Thymus (tissue), 11 donors: ENCODE measurements at regions not wholly inside any gene's neighbourhood (a gene's known extent, or its start where the extent isn't known, plus 50 kb on each side); places are given as distances from the start of the nearest gene placed in this dataset.

Experiments used
- DNase-seq, 9 donors: peaks; one replicate each; pipeline ENCODE4 v3.0.0-alpha.2; 2013; ENCODE audit warnings: low spot score in 9 of 9, low read depth in 6 of 9, missing footprints in 1 of 9
- H3K27ac ChIP-seq, 2 donors: one replicate each; pipeline ENCODE4 v1.5.1; 2013; ENCODE audit warnings: control low read depth in 1 of 2, low read depth in 1 of 2, low read length in 1 of 2, mild to moderate bottlenecking in 1 of 2, moderate library complexity in 1 of 2
- H3K27me3 ChIP-seq, 2 donors: one replicate each; pipeline ENCODE4 v1.5.1; 2013; ENCODE audit warnings: low read length in 1 of 2; ENCODE audit not compliant: control insufficient read depth in 2 of 2, insufficient read depth in 1 of 2
- H3K36me3 ChIP-seq, 2 donors: one replicate each; pipeline ENCODE4 v1.5.1; 2013; ENCODE audit warnings: low read length in 1 of 2, mild to moderate bottlenecking in 1 of 2, moderate library complexity in 1 of 2; ENCODE audit not compliant: control insufficient read depth in 2 of 2, insufficient read depth in 2 of 2
- H3K4me1 ChIP-seq, 2 donors: one replicate each; pipeline ENCODE4 v1.5.1; 2013; ENCODE audit warnings: low read length in 2 of 2; ENCODE audit not compliant: control insufficient read depth in 2 of 2, insufficient read depth in 2 of 2
- H3K4me3 ChIP-seq, 2 donors: one replicate each; pipeline ENCODE4 v1.5.1; 2013; ENCODE audit warnings: low read length in 2 of 2, control low read depth in 1 of 2, mild to moderate bottlenecking in 1 of 2
- H3K9me3 ChIP-seq, 2 donors: one replicate each; pipeline ENCODE4 v1.5.1; 2013; ENCODE audit warnings: low read length in 1 of 2, mild to moderate bottlenecking in 1 of 2; ENCODE audit not compliant: control insufficient read depth in 2 of 2, insufficient read depth in 1 of 2
- WGBS: extraction: QIAGEN DNeasy Blood & Tissue Kit; methylation state at CpG from one replicate; pipeline ENCODE4 v1.1.7; 2013; 5-methylcytosine and 5-hydroxymethylcytosine counted together
- donor health status: healthy.

GRCh38 chr22:48739348-48740085, 1088.2 kb downstream of the BRD1 start:
- Histone ChIP-seq H3K27ac (no peak overlapping the region), H3K9me3 (peaks cover 0 to 1% of the 10 kb centered on the region in 2 donors), H3K4me1 (no peaks in the 10 kb centered on the region), H3K27me3 (no peaks in the 10 kb centered on the region), H3K36me3 (no peaks in the 10 kb centered on the region), H3K4me3 (no peak overlapping the region)
- no peak for DNase-seq
- 93% methylated on average over 23 of the region's 23 CpGs for WGBS

- no peak for DNase-seq
- H3K4me1 ChIP-seq, result no peaks in the 10 kb centered on the region
- WGBS, result 90% methylated on average over 20 of the region's 20 CpGs
Measured at GRCh38 chr22:48738204-48738980, 1089.3 kb downstream of the BRD1 start.

GRCh38 chr22:48737461-48738203, 1090.0 kb downstream of the BRD1 start:
- Histone ChIP-seq H3K27ac (no peak overlapping the region), H3K4me3 (no peak overlapping the region), H3K4me1 (no peaks in the 10 kb centered on the region), H3K27me3 (no peaks in the 10 kb centered on the region), H3K36me3 (no peaks in the 10 kb centered on the region), H3K9me3 (peaks cover 0 to 1% of the 10 kb centered on the region in 2 donors)
- 88% methylated on average over 22 of the region's 22 CpGs for WGBS
- DNase-seq, result no peak

More at GRCh38 chr22:48738204-48738980, 1089.3 kb downstream of the BRD1 start:
- H3K27me3 ChIP-seq, result no peaks in the 10 kb centered on the region
- peaks cover 0 to 1% of the 10 kb centered on the region in 2 donors for H3K9me3 ChIP-seq
- no peak overlapping the region for H3K4me3 ChIP-seq
- H3K36me3 ChIP-seq, result no peaks in the 10 kb centered on the region
- H3K27ac ChIP-seq, result no peak overlapping the region

GRCh38 chr22:48736593-48737460, 1090.8 kb downstream of the BRD1 start:
- Histone ChIP-seq H3K4me1 (no peaks in the 10 kb centered on the region), H3K27ac (no peak overlapping the region), H3K27me3 (no peaks in the 10 kb centered on the region), H3K36me3 (no peaks in the 10 kb centered on the region), H3K9me3 (peaks cover 0 to 1% of the 10 kb centered on the region in 2 donors), H3K4me3 (no peak overlapping the region)
- no peak for DNase-seq
- 92% methylated on average over 29 of the region's 29 CpGs for WGBS

- no peaks in the 10 kb centered on the region for H3K4me1 ChIP-seq
- no peaks in the 10 kb centered on the region for H3K36me3 ChIP-seq
- H3K27ac ChIP-seq, result no peak overlapping the region
- WGBS, result 92% methylated on average over 16 of the region's 16 CpGs
- no peak overlapping the region for H3K4me3 ChIP-seq
- no peak for DNase-seq
- H3K9me3 ChIP-seq, result no peaks in the 10 kb centered on the region
- no peaks in the 10 kb centered on the region for H3K27me3 ChIP-seq
Measured at GRCh38 chr22:48734961-48735360, 1092.7 kb downstream of the BRD1 start.

- Histone ChIP-seq H3K9me3 (no peaks in the 10 kb centered on the region), H3K36me3 (no peaks in the 10 kb centered on the region), H3K27ac (no peak overlapping the region), H3K4me1 (no peaks in the 10 kb centered on the region), H3K4me3 (no peak overlapping the region), H3K27me3 (no peaks in the 10 kb centered on the region)
- WGBS, result 93% methylated on average over 10 of the region's 10 CpGs
- DNase-seq, result no peak
Measured at GRCh38 chr22:48734359-48734758, 1093.3 kb downstream of the BRD1 start.

- no peak for DNase-seq
- no peak overlapping the region for H3K4me3 ChIP-seq
- H3K4me1 ChIP-seq, result no peaks in the 10 kb centered on the region
- no peaks in the 10 kb centered on the region for H3K9me3 ChIP-seq
- H3K36me3 ChIP-seq, result no peaks in the 10 kb centered on the region
- 92% methylated on average over 9 of the region's 9 CpGs for WGBS
- no peaks in the 10 kb centered on the region for H3K27me3 ChIP-seq
- H3K27ac ChIP-seq, result no peak overlapping the region
Measured at GRCh38 chr22:48729499-48730171, 1098.0 kb downstream of the BRD1 start.

- Histone ChIP-seq H3K9me3 (no peaks in the 10 kb centered on the region), H3K27ac (no peak overlapping the region), H3K36me3 (no peaks in the 10 kb centered on the region), H3K27me3 (no peaks in the 10 kb centered on the region), H3K4me3 (no peak overlapping the region), H3K4me1 (no peaks in the 10 kb centered on the region)
- DNase-seq, result no peak
- WGBS, result 95% methylated on average over 3 of the region's 3 CpGs
Measured at GRCh38 chr22:48727454-48728058, 1100.1 kb downstream of the BRD1 start.
